ENCODE measurements at regions not wholly inside any gene's neighbourhood (a gene's known extent, or its start where the extent isn't known, plus 50 kb on each side); places are given as distances from the start of the nearest gene placed in this dataset.

DNA sequence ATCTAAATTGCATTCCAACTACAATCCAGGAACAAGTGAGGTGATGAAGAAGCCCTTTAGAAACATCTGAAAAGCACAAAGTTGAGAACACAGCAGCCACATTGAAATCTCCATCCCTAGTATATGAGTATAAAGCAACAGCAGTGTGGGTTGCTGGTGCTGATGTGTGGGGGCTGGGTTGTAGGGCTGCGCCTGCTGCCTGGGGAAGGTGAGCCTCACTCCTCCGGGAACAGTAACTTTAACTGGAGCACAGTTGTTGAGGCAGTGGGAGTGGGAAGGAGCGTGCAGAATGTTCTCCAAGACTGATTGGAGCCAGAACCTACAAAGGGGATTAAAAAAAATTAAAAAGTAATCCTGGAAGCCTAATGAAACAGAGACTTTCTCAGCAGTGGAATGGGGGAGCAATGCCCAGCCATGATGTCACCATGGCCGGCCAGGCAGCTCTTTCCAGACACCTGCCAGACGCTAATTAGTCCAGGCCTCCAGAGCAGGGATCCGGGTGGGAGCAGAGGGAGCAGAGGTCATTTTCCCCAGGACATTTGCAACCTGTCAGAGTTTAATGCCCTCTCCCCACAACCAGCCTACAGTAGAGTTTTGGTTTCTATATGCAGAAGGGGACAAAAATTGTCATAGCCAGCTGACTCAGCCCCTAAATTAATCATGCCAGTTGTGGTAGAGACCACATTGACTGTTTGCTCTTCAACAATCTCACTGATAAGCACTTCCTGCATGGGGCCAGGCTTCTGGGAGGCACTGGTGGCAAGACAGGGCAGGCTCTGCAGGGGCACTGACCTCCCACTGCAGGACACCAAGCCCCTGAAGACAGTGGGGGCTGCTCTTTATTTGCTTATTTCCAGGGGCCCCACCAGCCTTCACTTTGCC is 133.0 kb upstream of the ZNF32 start:
- TF ChIP-seq CTCF (IDR thresholded peaks at IDR 0.05) (no peak), POLR2A (IDR thresholded peaks at IDR 0.05) (no peak)
